SH-SY5Y (cell line): ENCODE measurements at regions not wholly inside any gene's neighbourhood (a gene's known extent, or its start where the extent isn't known, plus 50 kb on each side); places are given as distances from the start of the nearest gene placed in this dataset.

ENCODE experiments used
- GATA2 ChIP-seq: IDR thresholded peaks from 2 replicates; pipeline ENCODE4 v1.6.1; 2011; ENCODE audit warnings: mild to moderate bottlenecking, low read depth, low read length
- GATA3 ChIP-seq: IDR thresholded peaks from 2 replicates; pipeline ENCODE4 v1.6.1; 2011; ENCODE audit warnings: low read depth, mild to moderate bottlenecking, low read length, moderate library complexity

- TF ChIP-seq GATA2 (no peak), GATA3 (no peak)
Observed at GRCh38 chr5:135644816-135645215, 66.0 kb upstream of the CXCL14 start.

- TF ChIP-seq GATA3 (peak; percentile 86), GATA2 (peak; percentile 94)
Observed at GRCh38 chr5:135643881-135644766, 65.3 kb upstream of the CXCL14 start.

- TF ChIP-seq GATA2 (no peak), GATA3 (no peak)
Observed at GRCh38 chr5:135642934-135643333, 64.1 kb upstream of the CXCL14 start.

- no peak for TF ChIP-seq GATA3
- no peak for TF ChIP-seq GATA2
Observed at GRCh38 chr5:135642488-135642870, 63.7 kb upstream of the CXCL14 start.

GRCh38 chr5:135641734-135642487, 63.1 kb upstream of the CXCL14 start:
- TF ChIP-seq GATA3 (no peak), GATA2 (no peak)

- TF ChIP-seq GATA3 (no peak), GATA2 (no peak)
Observed at GRCh38 chr5:135641319-135641718, 62.5 kb upstream of the CXCL14 start.

- TF ChIP-seq GATA2, result no peak
- no peak for TF ChIP-seq GATA3
Observed at GRCh38 chr5:135635451-135635850, 56.7 kb upstream of the CXCL14 start.

GRCh38 chr5:135632798-135633197, 54.0 kb upstream of the CXCL14 start:
- TF ChIP-seq GATA3 (no peak), GATA2 (no peak)

GRCh38 chr5:135631391-135631790, 52.6 kb upstream of the CXCL14 start:
- TF ChIP-seq GATA3, result no peak
- TF ChIP-seq GATA2, result no peak

GRCh38 chr5:135629666-135630065, 50.9 kb upstream of the CXCL14 start:
- no peak for TF ChIP-seq GATA2
- no peak for TF ChIP-seq GATA3

GRCh38 chr5:135628771-135629563, 50.2 kb upstream of the CXCL14 start:
- TF ChIP-seq GATA2 (no peak), GATA3 (no peak)
